ENCODE measurements at regions not wholly inside any gene's neighbourhood (a gene's known extent, or its start where the extent isn't known, plus 50 kb on each side); places are given as distances from the start of the nearest gene placed in this dataset.

GRCh38 chr6:7045746-7046145 is 62.0 kb upstream of the RREB1 start:
- intact Hi-C loops (cut with DNase I) = no loop called here
- DNase-seq = peak in 1 of 42 donors; percentile 7

GRCh38 chr6:7047128-7047527 is 60.6 kb upstream of the RREB1 start:
- no peak for DNase-seq
- intact Hi-C loops (cut with DNase I) = no loop called here

GRCh38 chr6:7047966-7048365 is 59.8 kb upstream of the RREB1 start:
- intact Hi-C loops (cut with DNase I) = no loop called here

GRCh38 chr6:7048894-7049293 is 58.9 kb upstream of the RREB1 start:
- intact Hi-C loops (cut with DNase I) = no loop called here
- peak in 1 of 42 donors; percentile 21 for DNase-seq

More at GRCh38 chr6:7047966-7048365, 59.8 kb upstream of the RREB1 start:
- DNase-seq = peak in 1 of 42 donors; percentile 29

- intact Hi-C loops (cut with DNase I) = no loop called here
- DNase-seq = peak in 1 of 42 donors; percentile 9
These were observed 57.8 kb upstream of the RREB1 start for GRCh38 chr6:7050004-7050403.

GRCh38 chr6:7050872-7051779 is 56.6 kb upstream of the RREB1 start:
- peak in 12 of 42 donors; percentile 7 to 44 (median 15) for DNase-seq
- intact Hi-C loops (cut with DNase I) = no loop called here

- DNase-seq = peak in 27 of 42 donors; percentile 15 to 51 (median 24)
- intact Hi-C loops (cut with DNase I) = no loop called here
These were observed 55.9 kb upstream of the RREB1 start for GRCh38 chr6:7051780-7052442.

- DNase-seq = peak in 27 of 42 donors; percentile 7 to 50 (median 29)
- intact Hi-C loops (cut with DNase I) = no loop called here
These were observed 55.2 kb upstream of the RREB1 start for GRCh38 chr6:7052443-7053011.

- intact Hi-C loops (cut with DNase I) = no loop called here
- DNase-seq = peak in 4 of 42 donors; percentile 17 to 41 (median 29)
These were observed 54.5 kb upstream of the RREB1 start for GRCh38 chr6:7053125-7053774.
